ENCODE measurements at regions not wholly inside any gene's neighbourhood (a gene's known extent, or its start where the extent isn't known, plus 50 kb on each side); places are given as distances from the start of the nearest gene placed in this dataset.

DNA sequence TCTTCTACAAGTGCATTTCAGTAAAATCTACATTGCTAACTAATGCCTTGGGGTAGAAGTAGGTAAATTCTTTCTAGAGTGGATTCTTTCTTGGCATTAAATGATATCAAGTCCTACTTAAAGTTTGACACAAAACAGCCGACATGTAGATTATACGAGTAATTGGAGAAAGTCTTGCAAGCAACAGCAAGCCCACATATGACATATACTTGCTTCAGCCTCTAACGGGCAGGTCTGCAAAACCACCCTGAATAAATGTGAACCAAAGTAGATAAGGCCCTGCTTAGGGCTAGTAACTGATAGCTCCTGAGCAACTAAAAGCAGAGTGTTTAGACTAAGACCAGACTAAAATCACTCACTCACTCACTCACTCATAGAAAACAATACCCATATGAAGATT is 203.2 kb downstream of the LTN1 start:
- DNase-seq (no peak), ATAC-seq (no peak)
- no peaks in the 10 kb centered on the region for H3K4me1 ChIP-seq
- no peak overlapping the region for H3K4me3 ChIP-seq
- H3K27ac ChIP-seq, result no peak overlapping the region
- intact Hi-C loops (cut with DNase I), result no loop called here
- no peaks in the 10 kb centered on the region for H3K27me3 ChIP-seq
- peaks cover 0 to 11% of the 10 kb centered on the region in 2 donors for H3K9me3 ChIP-seq
- no peaks in the 10 kb centered on the region for H3K36me3 ChIP-seq
- TF ChIP-seq, protein P1, sequence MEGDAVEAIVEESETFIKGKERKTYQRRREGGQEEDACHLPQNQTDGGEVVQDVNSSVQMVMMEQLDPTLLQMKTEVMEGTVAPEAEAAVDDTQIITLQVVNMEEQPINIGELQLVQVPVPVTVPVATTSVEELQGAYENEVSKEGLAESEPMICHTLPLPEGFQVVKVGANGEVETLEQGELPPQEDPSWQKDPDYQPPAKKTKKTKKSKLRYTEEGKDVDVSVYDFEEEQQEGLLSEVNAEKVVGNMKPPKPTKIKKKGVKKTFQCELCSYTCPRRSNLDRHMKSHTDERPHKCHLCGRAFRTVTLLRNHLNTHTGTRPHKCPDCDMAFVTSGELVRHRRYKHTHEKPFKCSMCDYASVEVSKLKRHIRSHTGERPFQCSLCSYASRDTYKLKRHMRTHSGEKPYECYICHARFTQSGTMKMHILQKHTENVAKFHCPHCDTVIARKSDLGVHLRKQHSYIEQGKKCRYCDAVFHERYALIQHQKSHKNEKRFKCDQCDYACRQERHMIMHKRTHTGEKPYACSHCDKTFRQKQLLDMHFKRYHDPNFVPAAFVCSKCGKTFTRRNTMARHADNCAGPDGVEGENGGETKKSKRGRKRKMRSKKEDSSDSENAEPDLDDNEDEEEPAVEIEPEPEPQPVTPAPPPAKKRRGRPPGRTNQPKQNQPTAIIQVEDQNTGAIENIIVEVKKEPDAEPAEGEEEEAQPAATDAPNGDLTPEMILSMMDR (IDR thresholded peaks at IDR 0.05), result no peak

DNA sequence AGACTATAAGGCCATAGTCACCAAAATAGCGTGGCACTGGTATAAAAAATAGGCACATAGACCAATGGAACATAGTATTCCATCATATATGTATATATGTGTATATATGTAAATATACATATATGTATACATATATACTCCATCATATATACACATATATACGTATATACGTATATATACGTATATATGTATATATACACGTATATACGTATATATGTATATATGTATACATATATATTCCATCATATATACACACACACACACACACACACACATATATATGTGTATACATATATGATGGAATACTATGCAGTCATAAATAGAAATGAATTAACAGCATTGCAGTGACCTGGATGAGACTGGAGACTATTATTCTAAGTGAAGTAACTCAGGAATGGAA is 204.6 kb downstream of the LTN1 start:
- intact Hi-C loops (cut with DNase I), result no loop called here
- DNase-seq (no peak), ATAC-seq (no peak)
- Histone ChIP-seq H3K27me3 (no peaks in the 10 kb centered on the region), H3K4me1 (no peaks in the 10 kb centered on the region), H3K4me3 (no peak overlapping the region), H3K27ac (no peak overlapping the region), H3K9me3 (peaks cover 0 to 21% of the 10 kb centered on the region in 2 donors), H3K36me3 (no peaks in the 10 kb centered on the region)
- TF ChIP-seq, protein P1 (IDR thresholded peaks at IDR 0.05), result no peak

DNA sequence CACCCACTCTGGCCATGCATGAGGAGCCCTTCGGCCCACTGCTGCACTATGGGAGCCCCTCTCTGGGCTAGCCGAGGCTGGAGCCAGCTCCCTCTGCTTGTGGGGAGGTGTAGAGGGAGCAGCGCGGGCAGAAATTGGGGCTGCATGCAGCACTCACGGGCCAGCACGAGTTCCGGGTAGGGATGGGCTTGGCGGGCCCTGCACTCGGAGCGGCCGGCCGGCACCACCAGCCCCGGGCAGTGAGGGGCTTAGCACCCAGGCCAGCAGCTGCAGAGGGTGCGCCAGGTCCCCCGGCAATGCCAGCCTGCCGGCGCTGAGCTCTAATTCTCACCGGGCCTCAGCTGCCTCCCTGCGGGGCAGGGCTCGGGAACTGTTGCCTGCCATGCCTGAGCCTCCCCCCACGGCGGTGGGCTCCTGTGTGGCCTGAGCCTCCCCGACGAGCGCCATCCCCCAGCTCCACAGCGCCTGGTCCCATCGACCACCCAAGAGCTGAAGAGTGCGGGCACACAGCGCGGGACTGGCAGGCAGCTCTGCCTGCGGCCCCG is 209.0 kb downstream of the LTN1 start:
- no peaks in the 10 kb centered on the region for H3K4me1 ChIP-seq
- TF ChIP-seq, protein P1 (IDR thresholded peaks at IDR 0.05), result no peak
- DNase-seq, result peak in 1 of 4 donors; percentile 67
- H3K36me3 ChIP-seq, result no peaks in the 10 kb centered on the region
- ATAC-seq, result no peak
- intact Hi-C loops (cut with DNase I), result no loop called here
- H3K27me3 ChIP-seq, result no peaks in the 10 kb centered on the region
- H3K9me3 ChIP-seq, result peaks cover 0 to 21% of the 10 kb centered on the region in 2 donors
- no peak overlapping the region for H3K27ac ChIP-seq
- no peak overlapping the region for H3K4me3 ChIP-seq

DNA sequence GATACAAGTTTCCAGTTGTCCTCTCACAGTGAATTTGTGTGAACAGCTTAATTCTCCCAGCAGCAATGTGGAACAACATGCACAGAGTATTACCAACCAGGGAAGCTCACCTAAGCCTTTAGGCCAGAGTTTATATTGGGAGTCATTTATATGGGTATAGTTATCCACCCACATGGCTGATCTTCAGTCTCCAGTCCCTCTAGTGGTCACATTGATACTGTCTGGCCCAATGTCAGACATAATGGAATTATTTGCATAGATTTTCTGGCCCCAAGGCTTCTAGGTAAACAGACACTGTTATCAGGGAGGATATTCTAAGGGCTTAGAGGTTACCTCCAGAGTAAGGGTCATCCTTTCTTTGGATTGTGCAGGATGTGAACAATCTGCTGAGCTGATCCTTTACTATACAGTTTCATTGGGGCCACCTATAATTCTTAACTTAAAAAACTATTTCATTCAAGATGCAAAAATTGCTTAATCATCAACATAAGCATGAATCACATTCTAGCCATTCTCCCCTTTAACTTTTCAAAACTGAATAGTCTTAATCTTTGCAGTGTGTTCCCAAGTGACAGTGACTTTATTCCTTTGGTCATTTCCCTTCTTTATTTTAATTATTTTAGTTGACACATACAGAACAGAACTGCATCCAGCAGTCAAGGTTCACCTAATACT is 210.9 kb downstream of the LTN1 start:
- TF ChIP-seq, protein P1 (IDR thresholded peaks at IDR 0.05), result peak; percentile 9 to 25
- DNase-seq (no peak), ATAC-seq (no peak)
- H3K27me3 ChIP-seq, result no peaks in the 10 kb centered on the region
- no peaks in the 10 kb centered on the region for H3K4me1 ChIP-seq
- intact Hi-C loops (cut with DNase I), result no loop called here
- H3K9me3 ChIP-seq, result peaks cover 0 to 21% of the 10 kb centered on the region in 2 donors
- no peak overlapping the region for H3K4me3 ChIP-seq
- no peak overlapping the region for H3K27ac ChIP-seq
- H3K36me3 ChIP-seq, result no peaks in the 10 kb centered on the region

DNA sequence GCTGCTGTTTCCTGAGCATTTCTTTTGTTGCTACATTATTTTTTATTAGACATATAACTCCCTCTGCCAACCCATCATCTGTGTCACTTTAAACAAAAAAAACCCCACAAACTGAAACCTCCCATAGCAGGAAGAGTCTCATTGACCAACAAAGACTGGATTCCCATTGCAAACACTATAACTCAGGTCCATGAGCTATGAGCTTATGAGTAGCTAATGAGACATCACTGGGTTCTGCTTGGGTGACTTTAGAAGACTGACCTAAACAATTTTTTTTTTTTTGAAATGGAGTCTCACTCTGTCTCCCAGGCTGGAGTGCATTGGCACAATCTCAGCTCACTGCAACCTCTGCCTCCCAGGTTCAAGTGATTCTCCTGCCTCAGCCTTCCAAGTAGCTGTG is 212.8 kb downstream of the LTN1 start:
- intact Hi-C loops (cut with DNase I), result no loop called here
- Histone ChIP-seq H3K27ac (no peak overlapping the region), H3K4me1 (no peaks in the 10 kb centered on the region), H3K27me3 (no peaks in the 10 kb centered on the region), H3K9me3 (peaks cover 0 to 14% of the 10 kb centered on the region in 2 donors), H3K36me3 (no peaks in the 10 kb centered on the region), H3K4me3 (no peak overlapping the region)
- ATAC-seq (no peak), DNase-seq (no peak)
- TF ChIP-seq, protein P1 (IDR thresholded peaks at IDR 0.05), result no peak

Data from left lung (tissue), 4 donors.